Stimulated activated CD4-positive, alpha-beta T cell treated with anti-CD3 and anti-CD28 coated beads, Interleukin-15, amount 100 ng/mL, for 48 hours (primary cell): ENCODE measurements at regions not wholly inside any gene's neighbourhood (a gene's known extent, or its start where the extent isn't known, plus 50 kb on each side); places are given as distances from the start of the nearest gene placed in this dataset.
"Not testable (repeated sequence)": the region's sequence is repeated elsewhere in the genome, so short reads cannot be mapped to it uniquely, and the experiment has no call there.

ENCODE experiments used
- DNase-seq, 2 donors: peaks; one replicate each; pipeline ENCODE4 v3.0.0-alpha.2; 2020; ENCODE audit warnings: low read depth in 2 of 2

DNA sequence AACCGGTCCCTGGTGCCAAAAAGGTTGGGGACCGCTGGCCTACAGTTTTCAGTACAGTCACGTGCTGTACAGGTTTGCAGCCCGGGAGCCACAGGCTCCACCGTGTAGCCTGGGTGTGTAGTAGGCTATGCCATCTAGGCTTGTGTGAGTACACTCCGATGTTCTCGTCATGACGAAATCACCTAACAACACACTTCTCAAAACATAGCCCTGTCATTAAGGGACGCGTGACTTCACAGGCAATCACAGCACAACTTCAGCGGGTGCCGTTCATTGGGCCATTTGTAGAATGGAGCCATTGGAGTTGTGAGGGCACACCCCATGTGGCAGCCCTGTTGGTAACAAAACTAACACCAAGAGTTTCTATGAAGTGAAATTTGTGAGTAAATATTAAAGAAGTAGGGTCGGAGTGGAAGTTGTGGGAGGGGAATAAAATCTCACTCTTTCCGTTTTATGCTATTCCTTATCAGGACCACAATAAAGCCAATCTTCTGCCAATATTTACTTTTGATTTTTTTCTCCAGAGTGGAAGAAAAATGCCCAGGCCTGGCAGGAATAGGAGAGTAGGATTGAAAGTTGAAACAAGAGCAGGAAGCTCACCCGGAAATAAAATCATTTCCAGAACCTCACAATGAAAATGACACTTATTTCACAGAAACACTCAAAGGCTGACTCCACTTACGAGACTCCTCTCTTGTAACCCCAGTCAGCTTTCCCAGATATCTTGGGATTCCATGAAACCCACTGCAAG is 63.7 kb upstream of the PTPN1 start:
- no peak for DNase-seq

DNA sequence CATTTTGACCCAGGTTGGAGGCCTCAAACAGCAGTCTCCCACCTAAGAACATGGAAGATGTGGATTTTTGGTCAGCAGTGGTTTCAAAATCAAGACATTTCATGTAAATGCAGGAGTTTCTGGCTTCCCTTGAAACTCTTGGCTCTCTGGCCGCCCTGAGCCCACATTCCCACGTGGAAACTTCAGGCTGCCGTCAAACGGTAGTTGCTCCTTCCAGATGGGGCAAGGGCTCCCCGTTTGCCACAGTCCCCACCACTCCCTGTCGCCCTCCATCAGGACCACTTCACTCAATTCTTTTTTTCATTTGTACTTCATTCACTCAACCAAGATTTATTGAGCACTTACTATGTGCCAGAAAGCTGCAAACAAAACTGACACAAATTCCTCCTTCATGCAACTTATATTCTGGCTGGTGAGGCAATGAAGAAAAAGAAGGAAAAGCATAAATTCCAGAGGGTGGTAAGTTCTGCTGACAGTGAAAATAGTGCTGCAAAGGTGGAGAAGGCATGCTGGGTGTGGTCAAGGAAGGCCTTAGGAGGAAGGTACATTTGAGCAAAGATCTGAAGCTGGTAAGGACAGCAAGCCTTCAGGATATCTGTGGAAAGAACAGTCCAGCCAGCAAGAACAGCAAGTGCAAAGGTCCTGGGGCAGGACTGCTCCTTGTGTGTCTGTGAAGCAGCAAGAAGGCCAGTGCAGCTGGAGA is 62.9 kb upstream of the PTPN1 start:
- no peak for DNase-seq

DNA sequence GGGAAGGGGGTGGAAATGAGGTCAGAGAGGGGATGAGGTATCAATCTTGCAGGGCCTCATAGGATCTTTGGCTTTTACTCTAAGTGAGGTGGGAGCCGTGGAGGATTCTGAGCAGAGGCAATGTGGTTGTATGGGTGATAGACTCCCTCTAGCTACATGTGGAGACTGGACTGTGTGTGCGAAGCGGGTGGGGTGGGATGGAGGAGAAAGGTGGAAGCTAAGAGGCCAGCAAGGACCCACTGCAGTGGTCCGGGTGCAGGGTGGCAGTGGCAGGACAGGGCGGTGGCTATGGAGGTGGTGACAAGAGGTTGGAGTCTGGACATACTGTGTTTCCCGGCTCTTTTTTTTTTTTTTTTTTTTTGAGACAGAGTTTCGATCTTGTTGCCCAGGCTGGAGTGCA is 62.4 kb upstream of the PTPN1 start:
- DNase-seq, result no peak

DNA sequence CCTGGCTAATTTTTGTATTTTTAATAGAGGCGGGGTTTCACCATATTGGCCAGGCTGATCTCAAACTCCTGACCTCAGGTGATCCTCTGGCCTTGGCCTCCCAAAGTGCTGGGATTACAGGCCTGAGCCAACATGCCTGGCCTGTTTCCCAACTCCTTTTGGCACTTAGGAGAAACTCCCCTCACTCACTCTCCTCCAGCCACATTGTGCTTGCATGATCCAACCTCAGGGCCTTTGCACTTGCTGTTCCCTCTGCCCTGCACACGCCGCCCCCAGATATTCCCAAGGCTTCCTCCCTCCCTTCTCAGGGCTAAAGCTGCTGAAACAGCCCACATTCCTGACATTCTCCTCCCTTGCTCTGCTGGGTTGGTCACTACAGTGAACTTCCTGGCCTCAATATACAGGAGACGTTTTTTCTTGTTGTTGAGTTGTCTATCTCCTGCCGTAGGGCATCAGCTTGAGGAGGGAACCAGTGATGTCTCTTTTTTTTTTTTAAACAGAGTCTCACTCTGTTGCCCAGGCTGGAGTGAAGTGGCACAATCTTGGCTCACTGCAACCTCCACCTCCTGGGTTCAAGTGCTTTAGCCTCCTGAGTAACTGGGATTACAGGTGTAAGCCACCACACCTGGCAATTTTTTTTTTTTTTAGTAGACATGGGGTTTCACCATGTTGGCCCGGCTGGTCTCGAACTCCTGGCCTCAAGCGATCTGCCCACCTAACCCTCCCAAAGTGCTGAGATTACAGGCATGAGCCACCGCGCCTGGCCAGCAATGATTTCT is 61.4 kb upstream of the PTPN1 start:
- not testable (repeated sequence) for DNase-seq

DNA sequence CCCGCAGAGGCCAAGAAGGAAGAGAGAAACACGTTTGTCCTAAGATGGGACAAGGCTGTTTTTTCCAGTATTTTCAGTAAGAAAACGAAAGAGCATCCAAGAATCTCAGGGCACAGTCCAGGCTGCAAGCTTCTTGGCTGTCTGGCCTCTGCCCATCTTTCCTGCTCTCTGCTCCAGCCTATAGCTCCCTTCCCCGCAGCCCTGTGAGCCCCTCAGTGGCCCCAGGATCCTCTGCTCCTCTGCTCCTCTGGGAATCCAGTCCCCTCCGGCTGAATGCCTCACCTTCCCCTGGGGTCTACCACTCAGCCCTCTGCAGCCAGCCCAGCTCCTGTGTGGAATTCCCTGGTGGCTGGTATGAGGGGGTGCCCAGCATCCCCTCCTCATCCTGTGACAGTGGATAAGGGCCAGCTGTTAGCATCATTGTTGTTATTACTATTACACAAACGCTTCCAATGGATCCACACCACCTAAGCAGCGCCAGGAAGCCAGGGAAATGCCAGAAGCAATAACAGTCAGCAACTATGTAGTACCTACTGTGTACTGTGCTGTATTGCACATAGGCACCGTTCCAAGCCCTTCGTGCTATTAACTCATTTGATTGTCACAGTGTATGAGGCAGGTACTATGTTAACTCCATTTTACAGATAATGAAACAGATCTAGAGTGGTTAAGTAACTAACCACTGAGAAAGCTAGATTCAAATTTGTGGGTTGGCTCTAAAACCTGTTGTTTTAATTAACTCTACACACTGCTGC is 60.3 kb upstream of the PTPN1 start:
- no peak for DNase-seq

DNA sequence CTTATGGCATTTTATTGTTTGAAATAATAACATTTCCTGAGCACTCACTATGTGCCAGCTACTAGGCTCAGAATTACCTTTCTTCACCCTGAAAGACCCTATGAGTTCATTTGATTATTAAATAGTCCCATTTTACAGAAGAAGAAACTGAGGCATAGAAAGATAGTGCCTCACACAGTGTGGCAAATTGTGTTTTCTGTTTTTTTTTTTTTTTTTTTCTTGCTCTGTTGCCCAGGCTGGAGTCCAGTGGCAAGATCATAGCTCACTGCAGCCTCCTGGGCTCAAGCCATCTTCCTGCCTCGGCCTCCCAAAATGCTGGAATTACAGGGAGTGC is 59.7 kb upstream of the PTPN1 start:
- no peak for DNase-seq

DNA sequence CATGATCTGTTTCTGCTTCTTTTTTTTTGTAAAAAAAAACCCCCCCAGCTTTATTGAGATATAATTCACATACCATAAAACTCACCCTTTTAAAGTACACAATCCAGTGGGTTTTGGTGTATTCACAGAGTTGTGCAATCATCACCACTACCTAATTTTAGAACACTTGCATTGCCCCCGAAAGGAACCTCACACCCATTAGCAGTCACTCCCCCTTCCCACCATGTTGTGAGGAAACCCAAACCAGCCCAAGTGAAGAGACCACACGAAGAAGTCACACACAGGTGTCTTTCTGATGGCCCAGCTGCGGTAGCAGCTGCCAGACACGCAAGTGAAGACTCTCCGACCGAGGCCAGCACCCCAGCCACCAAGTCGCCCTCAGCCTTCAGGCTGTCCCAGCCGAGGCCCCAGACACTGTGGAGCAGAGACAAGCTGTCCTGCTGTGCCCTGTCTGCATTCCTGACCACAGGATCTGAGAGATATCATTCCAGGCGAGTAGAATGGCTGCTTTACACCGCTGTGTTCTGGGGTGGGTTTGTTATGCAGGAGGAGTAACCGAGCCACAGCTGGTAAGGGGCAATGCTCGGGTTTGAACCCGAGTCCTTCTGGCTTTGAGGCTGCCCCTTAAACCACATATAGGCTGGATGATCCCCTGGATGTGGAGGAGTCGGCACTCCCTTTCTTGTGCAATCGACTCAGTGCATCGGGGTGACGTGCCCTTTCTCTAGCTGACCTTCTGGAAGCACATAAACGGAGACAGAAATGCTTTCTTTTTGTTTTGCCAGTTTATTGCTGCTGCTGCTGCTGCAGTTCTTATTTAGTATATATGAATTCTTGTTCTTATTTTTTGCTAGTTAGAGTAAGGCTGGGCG is 59.1 kb upstream of the PTPN1 start:
- DNase-seq, result no peak

DNA sequence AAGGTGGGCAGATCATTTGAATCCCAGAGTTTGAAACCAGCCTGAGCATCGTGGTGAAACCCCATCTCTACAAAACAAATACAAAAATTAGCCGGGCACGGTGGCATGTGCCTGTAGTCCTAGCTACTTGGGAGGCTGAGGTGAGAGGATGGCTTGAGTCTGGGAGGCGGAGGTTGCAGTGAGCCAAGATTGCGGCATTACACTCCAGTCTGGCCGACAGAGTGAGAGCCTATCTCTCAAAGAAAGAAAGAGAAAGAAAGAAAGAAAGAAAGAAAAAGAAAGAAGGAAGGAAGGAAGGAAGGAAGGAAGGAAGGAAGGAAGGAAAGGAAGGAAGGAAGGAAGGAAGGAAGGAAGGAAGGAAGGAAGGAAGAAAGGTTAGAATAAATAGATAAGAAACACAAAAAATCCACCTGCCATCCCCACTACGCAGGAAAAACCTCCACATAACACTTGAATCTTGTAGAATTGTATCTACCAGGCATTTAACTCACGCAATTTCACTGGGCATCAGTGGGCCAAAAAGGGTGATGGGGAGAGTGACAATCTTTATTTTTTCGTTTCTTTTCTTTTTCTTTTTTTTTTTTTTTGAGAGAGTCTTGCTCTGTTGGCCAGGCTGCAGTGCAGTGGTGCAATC is 58.3 kb upstream of the PTPN1 start:
- DNase-seq, result not testable (repeated sequence)

DNA sequence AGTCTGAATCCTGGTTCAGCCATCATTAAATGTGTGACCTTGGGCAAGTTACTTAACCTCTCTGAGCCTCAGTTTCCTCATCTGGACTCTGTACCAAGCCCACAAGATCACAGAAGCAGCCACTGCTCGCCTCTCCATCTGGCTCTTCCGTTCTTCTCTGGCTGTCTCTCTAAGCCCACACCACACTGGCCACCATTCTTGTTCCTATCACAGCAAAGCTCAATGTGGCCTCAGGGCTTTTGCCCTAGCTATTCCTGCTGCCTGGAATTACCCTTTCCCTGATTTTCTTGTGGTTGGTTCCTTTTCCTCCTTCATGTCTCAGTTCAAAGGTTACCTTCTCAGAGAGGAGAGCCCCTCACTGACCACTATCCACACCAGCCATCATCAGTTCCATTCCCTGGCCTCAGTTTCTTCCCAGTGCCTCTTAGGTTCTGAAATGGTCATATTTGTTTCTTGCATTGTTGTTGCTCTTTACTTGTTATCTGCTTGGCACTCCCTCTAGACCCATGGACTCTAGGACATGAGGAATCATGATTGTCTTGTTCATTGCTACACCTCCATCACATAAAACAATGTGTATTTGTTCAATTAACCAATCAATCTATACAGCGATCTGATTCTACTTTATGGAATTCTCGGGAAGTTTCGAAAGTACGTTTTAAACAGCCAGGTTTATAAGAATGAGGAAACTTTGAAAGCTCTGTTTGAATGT is 56.5 kb upstream of the PTPN1 start:
- no peak for DNase-seq

DNA sequence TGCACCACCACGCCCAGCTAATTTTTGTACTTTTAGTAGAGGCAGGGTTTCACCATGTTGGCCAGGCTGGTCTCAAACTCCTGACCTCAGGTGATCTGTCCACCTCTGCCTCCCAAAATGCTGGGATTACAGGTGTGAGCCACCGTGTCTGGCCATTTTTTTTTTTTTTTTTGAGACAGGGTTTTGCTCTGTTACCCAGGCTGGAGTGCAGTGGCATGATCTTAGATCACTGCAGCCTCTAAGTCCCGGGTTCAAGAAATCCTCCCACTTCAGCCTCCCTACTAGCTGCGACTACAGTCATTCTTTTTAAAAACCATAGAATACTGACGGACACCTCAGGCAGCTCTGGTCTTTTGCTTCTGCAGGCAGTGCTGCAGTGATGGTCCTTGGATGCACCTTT is 54.9 kb upstream of the PTPN1 start:
- not testable (repeated sequence) for DNase-seq

DNA sequence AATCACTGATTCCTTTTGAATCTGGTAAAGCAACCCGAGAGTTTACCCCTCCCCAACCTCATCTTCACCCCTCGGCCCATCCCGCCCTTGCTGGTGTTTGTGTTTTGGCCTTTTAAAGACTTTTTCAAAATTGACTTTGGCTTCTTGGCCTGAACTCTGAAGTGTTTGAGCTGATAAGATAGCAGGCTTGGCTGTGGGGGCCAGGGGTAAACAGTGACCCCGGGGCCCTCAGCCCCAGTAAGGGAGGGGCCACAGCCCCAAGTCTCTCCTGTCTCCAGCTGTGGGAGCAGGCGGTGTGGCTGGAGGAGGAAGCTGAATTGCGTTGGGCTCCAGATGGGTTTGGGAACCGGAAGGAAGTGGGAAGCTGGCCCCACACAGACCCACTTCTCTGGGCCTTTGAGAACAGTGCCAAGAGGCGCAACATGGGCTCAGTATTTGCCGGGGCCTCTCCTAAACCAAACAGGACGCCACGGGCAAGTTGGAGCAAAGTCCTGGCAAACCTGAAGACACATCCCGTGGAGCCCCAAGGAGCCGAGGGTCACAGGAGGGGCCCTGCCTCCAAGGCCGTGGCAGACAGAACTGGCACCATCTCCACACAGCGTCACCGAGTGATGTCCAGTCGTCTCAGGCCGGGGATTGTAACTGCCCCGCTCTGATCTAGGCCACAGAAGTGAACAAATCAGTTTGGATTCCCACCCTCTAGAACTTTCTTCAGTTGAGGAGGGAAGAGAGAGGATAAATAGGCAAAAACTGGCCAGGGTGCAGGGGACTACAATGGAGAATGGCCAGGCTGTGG is 54.3 kb upstream of the PTPN1 start:
- DNase-seq, result no peak

DNA sequence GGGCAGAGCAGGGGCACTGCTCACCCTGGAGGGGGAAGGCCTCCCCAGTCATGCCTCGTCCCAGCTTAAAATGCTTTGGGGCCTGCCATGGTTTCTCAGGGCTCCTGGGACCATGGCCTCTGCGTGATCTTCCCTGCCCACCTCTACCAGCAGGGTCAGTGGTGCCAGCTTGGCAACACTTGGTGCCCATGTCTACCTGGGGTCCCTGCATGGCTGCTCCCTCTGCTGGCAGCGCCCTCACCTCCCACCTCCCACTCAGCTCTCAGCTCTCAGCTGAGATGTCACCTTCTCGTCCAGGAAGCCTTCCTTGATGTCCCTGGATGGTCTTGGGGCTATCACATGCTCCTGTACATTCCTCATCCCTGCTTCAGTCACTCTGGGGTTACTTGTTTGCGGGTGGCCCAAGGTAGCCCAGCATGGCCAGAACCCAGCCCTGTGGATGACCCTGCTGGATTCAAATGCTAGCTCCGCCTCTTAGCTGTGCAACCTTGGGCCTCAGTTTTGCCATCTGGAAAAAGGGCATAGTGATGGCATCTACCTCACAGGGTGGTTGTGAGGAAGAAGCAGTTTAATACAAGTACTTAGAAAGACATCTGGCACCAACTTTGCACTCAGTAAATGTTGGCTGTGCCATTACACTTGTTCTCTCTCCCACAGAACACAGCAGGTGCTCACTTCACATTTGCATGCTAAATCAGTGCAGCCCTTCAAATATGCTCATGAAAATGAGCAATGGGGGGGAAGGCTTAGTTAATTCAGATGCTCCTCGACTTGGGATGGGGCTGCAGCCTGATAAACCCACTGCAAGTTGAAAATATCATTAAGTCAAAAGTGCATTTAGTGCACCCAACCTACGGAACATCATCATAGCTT is 53.5 kb upstream of the PTPN1 start:
- no peak for DNase-seq

DNA sequence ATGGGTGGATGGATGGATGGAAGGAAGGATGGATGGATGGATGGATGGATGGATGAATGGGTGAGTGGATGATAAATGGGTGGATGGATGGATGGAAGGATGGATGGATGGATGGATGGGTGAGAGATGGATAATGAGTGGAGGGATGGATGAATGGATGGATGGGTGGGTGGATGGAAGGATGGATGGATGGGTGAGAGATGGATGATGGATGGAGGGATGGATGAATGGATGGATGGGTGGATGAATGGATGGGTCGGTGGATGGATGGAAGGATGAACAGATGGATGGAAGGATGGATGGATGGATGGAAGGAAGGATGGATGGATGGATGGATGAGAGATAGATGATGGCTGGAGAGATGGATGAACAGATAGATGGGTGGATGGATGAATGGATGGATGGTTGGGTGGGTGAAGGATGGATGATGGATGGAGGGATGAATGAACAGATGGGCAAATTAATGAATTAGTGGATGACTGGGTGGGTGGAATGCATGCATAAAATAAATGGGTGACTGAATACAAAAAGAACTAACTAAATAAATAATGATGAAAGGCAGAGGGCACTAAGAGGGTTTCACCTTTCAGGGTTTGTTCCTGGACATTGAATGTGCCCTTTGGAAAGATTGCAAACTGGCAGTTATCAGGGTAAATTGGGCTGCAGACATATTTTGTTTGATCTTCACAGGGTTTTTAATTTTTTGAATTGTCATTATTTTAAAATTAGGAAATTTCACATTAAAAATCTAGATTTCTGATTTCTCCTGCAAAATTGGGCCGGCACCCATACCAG is 50.9 kb upstream of the PTPN1 start:
- DNase-seq, result no peak

DNA sequence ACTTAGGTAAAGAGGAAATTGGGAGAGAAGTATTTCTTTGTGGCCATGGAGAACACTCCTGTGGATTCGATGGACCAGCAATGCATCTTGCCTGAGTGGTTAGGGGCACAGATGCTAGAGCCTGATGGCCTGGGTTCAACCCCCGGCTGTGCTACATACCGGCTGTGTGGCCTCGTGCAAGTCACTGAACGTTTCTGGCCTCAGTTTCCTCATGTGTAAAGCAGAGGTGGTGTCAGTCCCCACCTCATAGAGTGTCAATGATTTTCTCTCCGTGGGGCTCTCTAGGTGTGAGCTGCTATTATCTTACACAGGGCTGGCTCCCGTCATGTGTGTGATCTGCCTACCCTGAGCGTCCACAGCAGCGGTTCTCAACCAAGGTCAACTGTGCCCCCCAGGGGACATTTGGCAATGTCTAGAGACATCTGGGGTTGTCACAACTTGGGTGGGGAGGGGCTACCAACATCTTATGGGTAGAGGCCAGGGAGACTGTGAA is 50.0 kb upstream of the PTPN1 start:
- DNase-seq, result no peak
